GM23248 (cell line): ENCODE measurements at regions not wholly inside any gene's neighbourhood (a gene's known extent, or its start where the extent isn't known, plus 50 kb on each side); places are given as distances from the start of the nearest gene placed in this dataset.

Experiments
- EZH2 ChIP-seq: fragments of 200-600 bp; sonication (generic); IDR thresholded peaks from 2 replicates; pipeline ENCODE4 v1.6.1; 2018; ENCODE audit warnings: antibody characterized with exemption, mild to moderate bottlenecking; ENCODE audit not compliant: insufficient read depth, poor library complexity, severe bottlenecking
- EZH2phosphoT487 ChIP-seq: fragments of 200-600 bp; sonication (generic); IDR thresholded peaks from 2 replicates; pipeline ENCODE4 v1.6.1; 2018; ENCODE audit warnings: antibody characterized with exemption, moderate library complexity, mild to moderate bottlenecking, low read depth; ENCODE audit not compliant: insufficient read depth

DNA sequence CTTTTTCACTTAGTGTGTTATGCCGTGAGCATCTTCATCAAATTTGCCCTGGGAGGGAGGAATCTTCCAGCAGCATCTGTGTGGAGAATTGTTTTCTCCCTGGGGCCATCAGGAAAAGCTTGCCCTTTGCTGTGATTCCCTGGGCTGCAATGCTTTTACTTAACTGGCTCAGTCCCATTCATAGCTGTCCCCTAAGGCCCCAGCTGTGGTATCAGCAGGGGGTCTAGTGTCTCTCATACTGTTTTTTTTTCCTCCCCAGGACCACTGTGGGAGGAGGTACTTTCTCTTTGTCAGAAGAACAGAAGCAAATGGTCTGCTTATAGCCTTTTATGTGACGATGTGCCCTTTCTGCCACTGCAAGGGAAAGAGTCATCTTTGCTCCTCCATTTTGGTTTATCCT lies 176.8 kb upstream of the CELF4 start:
- TF ChIP-seq EZH2 (no peak), EZH2phosphoT487 (no peak)
